ENCODE measurements at regions not wholly inside any gene's neighbourhood (a gene's known extent, or its start where the extent isn't known, plus 50 kb on each side); places are given as distances from the start of the nearest gene placed in this dataset.
"Not testable (repeated sequence)": the region's sequence is repeated elsewhere in the genome, so short reads cannot be mapped to it uniquely, and the experiment has no call there.

DNA sequence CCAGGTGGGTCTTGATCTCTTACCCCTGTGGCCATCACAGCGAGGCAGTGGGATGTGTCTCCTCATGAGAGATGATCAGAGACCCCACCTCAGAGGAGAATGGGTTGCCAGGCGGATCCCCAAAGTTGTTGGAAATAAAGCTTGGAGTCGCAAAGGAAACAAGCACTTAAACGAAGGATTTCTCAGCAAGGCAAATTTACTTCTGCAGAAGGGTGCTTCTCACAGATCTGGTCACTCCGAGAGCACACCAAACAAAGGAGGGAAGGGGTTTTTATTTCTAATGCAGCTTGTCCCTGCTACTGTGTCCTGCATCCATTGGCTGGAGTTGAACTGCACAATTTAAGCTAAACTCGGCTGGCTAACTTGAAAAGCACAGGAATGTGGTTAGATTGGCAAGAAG is 466.6 kb upstream of the EYS start:
- DNase-seq, result no peak

DNA sequence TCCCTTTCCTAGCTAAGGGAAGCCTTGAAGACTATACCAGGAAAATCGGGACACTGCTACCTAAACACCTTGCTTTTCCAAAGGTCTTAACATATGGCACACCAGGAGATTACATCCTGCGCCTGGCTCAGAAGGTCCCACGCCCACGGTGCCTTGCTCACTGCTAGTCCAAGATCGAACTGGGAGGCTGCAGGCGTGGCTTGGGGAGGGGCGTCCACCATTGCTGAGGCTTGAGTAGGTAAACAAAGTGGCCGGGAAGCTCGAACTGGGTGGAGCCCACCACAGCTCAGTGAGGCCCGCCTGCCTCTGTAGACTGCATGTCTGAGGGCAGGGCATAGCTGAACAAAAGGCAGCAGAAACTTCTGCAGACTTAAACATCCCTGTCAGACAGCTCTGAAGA is 459.7 kb upstream of the EYS start:
- not testable (repeated sequence) for DNase-seq

DNA sequence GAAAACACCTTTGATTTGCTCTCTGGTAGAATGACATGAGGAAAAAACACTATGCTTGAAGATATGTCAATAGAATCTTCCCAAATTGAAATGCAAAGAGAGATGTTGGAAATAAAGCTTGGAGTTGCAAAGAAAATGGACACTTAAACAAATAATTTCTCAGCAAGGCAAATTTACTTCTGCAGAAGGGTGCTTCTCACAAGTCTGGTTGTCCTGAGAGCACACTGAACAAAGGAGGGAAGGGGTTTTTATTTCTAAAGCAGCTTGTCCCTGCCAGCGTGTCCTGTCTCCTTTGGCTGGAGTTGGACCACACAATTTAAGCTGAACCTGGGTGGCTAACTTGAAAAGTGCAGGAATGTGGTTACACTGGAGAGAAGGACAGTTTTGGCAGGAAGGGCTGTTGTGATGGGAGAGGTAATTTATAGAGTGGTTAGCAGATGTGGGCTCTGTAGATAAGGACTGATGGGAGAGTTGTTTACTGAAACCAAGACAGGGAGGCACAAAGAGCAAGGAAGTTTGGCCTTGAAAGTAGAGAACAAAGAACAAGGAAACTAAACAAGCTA is 454.6 kb upstream of the EYS start:
- no peak for DNase-seq

DNA sequence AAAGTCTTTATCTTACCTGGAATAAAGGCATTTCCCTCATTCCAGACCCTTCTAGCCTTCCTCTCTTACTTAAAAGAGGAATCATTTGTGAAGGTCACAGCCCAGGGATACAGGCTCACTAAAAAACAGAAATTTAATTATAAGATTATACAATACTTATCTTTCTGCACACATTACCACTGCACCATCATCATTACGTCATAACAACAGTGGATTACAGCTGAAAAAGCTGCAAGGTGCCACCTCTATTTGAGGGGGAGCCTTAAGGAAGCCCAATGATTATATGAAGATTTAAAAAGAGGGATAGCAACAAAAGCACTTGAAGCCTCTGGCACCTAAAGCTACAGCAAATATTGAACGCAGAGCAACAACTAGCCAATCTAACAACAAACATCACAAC is 452.9 kb upstream of the EYS start:
- no peak for DNase-seq

DNA sequence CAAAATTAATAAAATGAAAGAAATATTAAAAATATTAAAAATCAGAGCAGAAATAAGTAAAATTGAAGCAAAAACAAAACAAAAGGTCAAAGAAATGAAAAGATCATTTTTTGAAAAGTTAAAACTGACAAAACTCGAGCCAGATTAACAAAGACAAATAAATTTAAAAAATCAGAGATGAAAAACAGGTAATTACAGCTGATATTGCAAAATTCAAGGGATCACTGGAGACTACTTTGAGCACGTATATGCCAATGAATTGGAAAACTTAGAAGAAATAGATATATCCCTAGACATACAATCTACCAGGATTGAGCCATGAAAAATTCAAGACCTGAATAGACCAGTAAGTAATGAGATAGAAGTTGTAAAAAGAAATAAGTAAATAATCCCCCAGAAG is 446.2 kb upstream of the EYS start:
- no peak for DNase-seq

DNA sequence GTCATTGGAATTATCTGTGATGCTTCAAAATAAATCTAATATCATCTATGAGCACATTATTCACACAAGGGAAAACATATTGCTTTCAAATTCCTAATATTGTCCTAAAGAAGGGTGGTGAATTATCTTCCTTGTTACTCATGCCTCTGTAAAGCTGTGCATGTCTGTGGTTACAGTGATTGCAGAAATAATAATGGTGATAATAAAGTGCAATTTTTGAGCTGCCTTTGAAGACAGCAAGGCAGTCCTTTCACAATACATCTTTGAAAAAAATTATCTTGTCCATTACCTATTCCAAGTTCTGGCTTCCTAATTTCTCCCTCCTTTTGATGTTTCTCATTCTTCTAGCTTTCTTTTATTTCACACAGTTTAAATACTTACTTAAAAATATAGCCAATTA is 442.1 kb upstream of the EYS start:
- no peak for DNase-seq

DNA sequence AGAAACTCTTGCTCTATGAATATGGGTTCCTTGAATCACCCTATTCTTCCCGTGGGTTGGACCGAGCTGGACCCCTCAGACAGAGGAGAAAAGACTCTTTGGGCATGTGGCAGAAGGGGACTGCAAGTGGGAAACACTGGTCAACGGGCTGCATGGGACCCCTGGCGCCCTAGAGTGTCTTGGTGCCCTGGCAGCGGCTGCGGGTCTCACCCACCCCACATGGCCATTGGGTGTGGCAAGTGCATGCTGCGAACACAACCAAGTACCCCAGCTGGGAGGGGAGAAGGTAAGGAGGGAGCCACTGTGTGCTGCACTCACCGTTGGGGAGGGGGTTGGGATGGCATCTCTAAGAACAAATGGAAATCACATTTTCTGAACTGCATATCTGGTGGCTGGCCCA is 438.8 kb upstream of the EYS start:
- no peak for DNase-seq

DNA sequence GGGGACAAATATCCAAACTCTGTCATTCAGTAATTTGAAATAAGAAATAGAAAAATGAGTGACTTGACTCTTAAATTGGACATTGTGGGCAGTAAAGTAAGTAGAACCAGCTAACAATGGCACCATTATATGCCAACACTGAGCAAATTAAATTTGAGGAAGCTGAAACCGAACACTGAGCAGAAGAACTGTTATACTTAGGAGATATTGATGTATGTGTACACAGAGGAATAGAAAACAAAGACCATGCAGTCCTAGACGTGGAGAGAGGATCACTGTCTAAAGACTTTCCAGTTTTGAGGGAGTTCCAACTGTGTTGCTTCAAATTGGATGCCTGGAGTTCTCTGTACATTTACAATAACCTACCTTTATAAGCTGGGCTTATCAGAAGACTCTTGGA is 427.0 kb upstream of the EYS start:
- no peak for DNase-seq

DNA sequence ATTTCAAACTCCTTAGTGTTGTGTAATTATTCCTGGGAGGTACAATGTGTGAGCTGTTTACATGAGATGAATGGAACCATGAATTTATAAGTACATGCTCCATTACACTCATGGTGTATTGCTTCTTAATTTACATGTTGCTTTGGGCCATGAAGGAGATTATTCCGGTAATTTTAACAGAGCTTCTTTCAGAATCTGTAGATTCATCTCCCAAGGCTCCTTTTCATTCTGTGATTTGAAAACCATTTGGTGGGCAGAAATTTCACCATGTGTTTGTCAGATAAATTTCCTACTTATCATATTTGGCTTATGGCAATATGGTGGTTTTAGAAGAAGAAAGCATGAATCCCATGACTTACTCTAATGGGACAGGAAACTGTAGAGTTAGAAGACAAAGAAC is 421.6 kb upstream of the EYS start:
- no peak for DNase-seq

DNA sequence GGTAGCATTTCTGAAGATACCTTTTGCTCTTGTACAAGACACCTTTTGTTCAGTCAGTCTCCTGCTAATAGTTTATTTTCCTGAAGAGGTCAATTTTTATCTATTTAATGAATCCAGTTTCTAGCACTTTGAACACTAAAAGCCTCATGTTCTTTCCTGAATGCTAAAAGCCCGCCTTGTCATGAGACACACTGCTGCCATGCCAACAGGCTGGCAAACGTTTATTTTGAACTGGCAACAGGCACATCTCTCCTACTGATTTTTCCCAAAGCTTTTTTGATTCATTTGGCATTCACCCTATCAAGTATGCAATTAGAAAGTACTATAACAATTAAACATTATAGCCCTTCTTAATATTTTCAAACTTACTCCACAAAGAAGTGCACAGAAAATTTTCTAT is 421.2 kb upstream of the EYS start:
- DNase-seq, result no peak

DNA sequence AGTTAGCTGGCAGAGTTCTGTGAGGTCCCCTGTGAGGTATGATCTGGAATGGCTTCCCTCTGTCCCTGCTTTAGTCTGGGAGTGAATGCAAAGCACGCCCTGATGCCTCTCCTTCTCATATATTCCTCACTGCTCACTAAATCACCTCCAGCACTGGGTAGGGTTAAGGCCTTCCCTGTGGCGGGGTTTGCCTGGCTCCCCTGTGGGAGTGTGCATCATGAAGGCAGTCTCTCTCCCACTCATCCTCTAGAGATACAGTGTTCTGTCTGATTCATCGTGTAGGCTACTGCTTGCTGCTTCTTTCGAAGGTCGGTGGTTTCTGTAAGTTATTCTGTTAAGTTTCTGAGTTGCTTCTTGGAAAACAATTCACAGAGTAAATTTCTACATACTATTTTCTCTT is 420.0 kb upstream of the EYS start:
- DNase-seq, result no peak

DNA sequence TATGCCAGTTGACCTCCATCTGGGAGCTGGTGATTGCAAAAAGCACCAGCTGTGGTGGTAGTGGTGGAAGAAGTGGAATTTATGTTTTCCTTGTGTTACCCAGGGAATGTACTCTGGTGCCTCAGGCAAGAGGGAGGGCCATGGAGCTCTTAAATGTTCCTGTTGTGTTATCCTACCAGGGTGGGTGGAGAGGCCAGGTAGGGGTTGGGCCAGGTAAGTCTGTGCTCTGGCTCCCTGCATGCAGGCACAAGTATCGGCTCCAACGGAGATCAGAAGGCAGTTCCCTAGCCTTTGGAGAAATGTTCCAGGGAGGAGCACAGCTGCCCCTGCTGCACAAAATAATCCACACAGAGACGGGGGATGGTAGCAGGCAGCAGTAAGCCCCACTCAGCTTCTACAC is 419.3 kb upstream of the EYS start:
- DNase-seq, result no peak

DNA sequence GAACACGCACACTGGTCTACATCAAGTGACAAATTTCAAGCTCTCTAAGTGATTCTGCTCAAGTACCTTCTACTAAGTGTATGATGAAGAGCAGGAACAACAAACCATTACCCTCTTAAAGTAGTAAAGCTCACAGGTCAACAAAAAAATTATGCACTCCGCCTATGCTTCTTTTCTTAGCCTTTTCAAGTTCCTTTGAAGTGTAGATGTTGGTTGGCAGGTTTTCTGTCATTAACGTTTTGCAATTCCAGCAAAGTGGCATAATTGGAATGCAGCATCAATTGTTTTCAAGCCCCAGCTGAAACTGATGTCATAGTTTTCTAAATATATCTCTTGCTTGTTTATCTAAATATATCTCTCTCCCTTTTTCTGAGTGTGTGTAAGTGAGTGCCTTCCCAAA is 396.9 kb upstream of the EYS start:
- DNase-seq, result no peak

DNA sequence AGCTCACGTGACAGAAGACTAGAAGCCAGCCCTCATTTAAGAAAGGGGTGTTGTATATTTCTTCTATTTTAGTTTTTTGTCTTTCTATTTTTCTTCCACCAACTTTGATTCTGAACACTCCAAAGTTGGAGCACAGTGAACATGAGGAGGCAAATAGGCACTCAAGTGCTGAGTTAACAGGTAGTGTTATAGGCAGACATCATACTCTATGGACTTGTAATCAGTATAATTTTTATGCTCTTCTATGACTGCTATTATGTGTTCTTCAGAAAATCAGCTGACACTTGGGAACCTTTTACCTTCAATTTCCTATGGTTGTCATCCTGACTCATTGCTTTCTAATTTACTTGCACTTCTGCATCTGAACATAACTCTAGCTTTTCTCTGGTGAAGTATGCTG is 396.3 kb upstream of the EYS start:
- DNase-seq, result no peak

DNA sequence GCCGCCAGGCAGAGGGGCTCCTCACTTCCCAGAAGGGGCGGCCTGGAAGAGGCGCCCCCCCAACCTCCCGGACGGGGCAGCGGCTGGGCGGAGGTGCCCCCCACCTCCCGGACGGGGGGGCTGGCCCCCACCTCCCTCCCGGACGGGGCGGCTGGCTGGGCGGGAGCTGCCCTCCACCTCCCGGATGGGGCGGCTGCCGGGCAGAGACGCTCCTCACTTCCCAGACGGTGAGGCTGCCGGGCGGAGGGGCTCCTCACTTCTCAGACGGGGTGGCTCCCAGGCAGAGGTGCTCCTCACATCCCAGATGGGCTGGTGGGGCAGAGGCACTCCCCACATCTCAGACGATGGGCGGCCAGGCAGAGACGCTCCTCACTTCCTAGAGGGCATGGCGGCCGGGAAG is 389.7 kb upstream of the EYS start:
- no peak for DNase-seq

DNA sequence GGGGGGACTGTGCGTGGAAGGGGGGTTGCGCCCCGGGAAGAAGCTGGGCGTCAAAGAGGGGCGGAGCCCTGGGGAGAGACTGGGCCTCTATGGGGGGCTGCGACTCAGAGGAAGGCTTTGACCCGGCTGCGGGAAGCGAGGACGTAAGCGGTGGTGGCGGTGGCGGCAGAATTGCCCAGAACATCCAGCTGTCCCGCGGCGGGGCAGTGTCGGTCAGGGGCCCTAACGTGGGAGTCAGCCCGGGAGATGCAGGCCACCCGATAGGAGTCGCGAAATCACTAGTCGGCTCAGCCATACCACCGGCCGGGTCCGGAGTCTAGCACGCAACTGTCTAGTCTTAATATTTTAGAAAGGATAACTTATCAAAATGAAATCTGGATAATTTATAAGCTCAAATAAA is 387.6 kb upstream of the EYS start:
- no peak for DNase-seq

DNA sequence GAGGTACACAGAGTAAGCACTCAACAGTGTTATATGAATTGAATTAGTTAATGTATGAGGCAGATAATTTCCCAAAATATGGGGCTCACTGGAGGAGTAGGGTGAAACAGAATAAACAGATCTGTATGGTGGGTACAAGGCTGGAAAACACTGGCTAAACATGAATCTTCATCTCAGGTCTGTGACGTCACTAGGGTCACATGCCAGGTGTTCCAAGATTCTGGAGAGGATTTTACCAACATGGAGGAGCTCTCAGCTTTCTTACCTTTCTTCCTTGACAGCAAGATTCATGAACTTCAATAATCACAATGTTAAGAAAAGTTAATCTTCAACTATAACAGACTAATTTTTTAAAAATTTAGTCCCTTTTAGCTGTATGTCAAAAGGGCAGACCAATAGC is 385.3 kb upstream of the EYS start:
- DNase-seq, result not testable (repeated sequence)

DNA sequence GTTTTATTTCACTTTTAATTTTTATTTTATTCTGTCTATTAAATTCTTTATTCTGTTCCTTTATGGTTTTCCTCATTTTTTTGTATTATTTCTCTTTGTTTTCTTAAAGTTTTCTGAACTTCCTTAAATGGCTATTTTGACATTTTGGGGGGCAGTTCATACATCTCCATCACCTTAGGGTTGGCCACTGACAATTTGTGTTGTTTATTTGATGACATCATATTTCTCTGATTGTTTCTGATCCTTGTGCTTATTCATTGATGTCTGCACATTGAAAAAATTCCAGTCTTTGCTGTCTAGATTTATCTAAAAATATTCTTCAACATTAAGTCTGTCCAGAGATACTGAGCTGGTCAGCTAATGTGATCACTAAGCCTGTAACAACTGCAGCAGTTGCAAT is 379.5 kb upstream of the EYS start:
- DNase-seq, result no peak

DNA sequence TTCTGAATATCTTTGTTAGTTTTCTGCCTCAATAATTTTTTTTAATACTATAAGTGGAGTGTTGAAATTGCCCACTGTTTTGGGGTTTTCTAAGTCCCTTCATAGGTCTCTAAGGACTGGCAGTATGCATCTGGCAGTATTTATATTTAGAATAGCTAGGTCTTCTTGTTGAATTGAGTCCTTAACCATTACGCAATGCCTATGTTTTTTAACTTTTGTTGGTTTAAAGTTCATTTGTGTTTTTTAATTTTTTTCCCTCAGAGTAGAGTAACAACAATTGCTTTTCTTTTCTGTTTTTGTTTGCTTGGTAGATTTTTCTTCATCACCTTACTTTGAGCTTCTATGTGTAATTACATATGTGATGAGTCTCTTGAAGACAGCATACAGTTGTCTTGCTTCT is 375.9 kb upstream of the EYS start:
- DNase-seq, result no peak

DNA sequence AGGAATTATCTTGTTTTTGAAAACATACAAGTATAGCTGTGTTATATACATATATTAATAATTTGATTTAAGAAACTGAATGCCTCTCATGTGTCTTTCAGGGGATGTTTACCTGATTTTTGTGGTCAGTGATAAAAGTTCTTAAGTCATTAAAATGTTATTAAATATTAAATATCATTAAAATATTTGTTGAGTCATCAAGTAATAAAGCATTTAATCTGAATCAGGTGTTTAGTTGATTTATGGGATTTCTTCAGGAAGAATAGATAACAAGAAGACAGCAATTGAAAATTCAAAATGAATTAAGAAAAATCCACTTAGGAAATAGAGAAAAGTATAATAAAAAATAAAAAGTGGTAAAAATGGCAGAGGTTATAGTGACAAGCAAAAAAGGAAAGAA is 361.9 kb upstream of the EYS start:
- no peak for DNase-seq

DNA sequence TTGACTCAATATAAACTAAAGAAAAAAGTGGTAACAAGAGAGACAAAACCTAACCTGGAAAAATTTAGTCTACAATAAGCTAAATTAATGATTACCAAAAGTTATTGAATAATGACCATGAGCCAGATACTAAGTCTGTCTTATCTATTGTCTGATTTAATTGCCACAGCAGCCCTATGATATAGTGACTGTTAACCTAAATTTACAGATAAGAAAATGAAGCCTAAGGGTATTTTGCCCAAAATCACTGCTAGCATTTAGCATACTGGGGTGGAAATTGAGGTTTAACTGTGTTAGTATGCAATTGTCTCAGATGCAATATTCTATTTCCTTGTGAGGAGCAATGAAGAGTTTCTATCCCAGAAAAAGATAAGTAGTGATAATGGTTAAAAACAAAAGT is 361.0 kb upstream of the EYS start:
- no peak for DNase-seq

DNA sequence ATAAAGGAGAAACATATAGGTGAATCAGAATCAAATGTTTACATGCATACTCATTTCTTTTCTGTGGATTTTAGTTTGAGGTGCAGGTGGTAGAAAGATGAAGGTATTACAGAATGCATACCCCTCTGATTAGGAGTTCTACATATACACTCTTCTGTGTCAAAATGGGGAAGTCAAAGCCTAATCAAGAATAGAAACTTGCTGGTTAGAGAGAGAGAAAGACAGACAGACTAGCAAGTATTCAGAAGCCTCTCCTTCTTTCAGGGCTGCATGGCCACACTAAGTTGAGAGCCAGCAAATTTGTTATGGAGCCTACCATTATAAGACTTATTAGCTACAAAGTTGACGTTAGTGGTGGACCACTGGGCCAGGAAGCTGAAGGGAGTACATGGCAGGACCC is 358.3 kb upstream of the EYS start:
- no peak for DNase-seq

DNA sequence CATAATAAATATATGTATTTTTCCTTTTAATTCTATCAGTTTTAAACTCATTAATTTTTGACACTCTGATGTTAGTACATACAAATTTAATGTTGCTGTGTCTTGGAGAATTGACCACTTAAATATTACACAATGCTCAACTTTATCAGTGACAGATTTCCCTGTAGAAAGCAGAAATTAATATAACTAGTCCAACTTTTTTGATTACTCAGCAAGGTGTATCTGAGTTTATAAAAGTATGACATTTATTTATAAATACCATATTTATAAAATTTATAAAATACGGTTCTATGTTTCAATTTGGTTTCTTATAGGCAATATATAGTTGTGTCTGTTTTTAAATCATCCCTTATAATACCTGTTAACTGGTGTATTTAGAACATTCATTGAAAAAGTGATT is 350.0 kb upstream of the EYS start:
- DNase-seq, result no peak

DNA sequence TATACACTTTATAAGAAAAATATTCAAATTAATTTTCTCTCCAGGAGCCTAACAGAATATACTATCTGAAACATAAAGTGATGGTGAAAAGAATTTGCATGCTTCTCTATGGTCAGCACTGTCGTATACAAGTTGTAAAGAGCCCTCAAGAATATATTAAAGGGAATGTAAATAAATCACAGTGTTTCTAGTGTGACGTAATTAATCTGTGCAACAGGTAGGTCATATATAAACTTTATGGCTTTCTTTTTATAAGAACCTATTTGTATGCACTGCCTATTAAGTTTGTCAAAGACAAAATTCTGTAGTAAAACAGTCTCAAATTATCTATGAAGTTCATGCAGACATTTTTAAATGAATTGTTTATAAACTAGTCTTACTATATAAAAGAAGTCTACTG is 347.9 kb upstream of the EYS start:
- DNase-seq, result no peak

DNA sequence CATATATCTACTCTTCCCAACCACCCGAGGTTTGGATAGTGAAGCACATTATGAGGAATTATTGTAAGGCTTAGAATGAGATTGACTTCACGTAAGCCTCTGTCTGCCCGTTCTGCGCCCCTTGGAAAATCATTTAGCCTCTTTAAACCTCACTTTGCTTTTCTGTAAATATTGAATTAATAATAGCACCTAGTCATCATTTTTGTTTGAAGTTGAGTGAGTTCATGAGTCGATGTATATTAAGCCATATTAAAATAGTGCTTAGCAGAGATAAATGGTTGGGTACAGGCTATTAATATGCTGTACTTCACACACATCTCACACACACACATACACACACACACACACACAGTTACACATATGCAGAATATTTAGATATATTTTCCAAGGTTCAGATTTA is 344.8 kb upstream of the EYS start:
- DNase-seq, result no peak

Data from activated T-cell treated with anti-CD3 and anti-CD28 coated beads, Interleukin-2, amount 50 U/mL, for 1 hour (primary cell).